Heart left ventricle (tissue), 13 donors: ENCODE measurements at regions not wholly inside any gene's neighbourhood (a gene's known extent, or its start where the extent isn't known, plus 50 kb on each side); places are given as distances from the start of the nearest gene placed in this dataset.

Experiments used
- POLR2A ChIP-seq, 2 donors: fragments of 450-650 bp; IDR thresholded peaks; one replicate each; pipeline ENCODE4 v1.6.1; 2017; ENCODE audit warnings: antibody characterized with exemption in 2 of 2, mild to moderate bottlenecking in 2 of 2, moderate library complexity in 2 of 2
- TF ChIP-seq, protein P1 (sequence below), 12 donors: fragments of 200-600 bp; sonication (generic) in 4 of 12; IDR thresholded peaks; one replicate each; pipeline versions ENCODE4 v1.5.0 to v1.8.0; 2018 to 2022; ENCODE audit warnings: antibody characterized with exemption in 12 of 12, mild to moderate bottlenecking in 5 of 12
- donor health status: ischemic (EF 13 %, LVEDD 7.1; RV severe dilation, severe dysfunction).
- donor health status: DM: no; HTN: yes; CAD: no.
- donor health status: DM: no; HTN: no; CAD: no.
- donor health status: ischemic (EF 25% LVEDD 6.9; RV normal size, moderate dysfunction).
- donor health status: ischemic (EF 25% LVEDD 5.7; RV mildly dilated, moderate dysfunction).
- donor health status: ischemic (EF 35%, LVEDD 5.7; RV mildly dilated, moderate dysfunction).
- donor health status: nonischemic (EF 11% LVEDD 7.7; RV severe dilation, severe dysfunction).
- donor health status: DM: yes; HTN: yes; CAD: no.
- donor health status: PGD.
- donor health status: ischemic (EF 29% LVEDD 5.4; RV normal size, mild dysfunction).
- donor health status: nonischemic (EF 23%, LVEDD 6.1; RV moderate dilation, normal function).

DNA sequence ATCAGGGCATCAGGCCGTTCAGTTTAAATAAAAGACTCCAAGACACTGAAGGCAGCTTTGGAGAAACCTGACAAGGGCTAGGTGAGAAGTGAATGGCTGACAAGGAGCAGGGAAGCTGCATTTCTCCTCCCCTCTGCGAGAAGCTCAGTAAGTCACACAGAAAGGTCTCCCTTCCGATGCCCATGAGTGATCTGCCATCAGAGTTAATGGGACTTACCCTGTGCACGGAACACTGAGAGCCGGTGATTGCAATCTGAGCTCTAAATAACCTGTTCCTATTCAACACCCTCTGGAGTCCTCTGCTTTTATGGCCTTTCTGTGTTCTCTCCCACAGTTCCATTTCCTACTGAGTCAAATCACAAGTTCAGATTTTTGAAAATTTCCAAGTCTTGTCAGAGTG is 322.2 kb upstream of the MYT1L start:
- TF ChIP-seq POLR2A (IDR thresholded peaks at IDR 0.05): no peak
- TF ChIP-seq, protein P1, sequence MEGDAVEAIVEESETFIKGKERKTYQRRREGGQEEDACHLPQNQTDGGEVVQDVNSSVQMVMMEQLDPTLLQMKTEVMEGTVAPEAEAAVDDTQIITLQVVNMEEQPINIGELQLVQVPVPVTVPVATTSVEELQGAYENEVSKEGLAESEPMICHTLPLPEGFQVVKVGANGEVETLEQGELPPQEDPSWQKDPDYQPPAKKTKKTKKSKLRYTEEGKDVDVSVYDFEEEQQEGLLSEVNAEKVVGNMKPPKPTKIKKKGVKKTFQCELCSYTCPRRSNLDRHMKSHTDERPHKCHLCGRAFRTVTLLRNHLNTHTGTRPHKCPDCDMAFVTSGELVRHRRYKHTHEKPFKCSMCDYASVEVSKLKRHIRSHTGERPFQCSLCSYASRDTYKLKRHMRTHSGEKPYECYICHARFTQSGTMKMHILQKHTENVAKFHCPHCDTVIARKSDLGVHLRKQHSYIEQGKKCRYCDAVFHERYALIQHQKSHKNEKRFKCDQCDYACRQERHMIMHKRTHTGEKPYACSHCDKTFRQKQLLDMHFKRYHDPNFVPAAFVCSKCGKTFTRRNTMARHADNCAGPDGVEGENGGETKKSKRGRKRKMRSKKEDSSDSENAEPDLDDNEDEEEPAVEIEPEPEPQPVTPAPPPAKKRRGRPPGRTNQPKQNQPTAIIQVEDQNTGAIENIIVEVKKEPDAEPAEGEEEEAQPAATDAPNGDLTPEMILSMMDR (IDR thresholded peaks at IDR 0.05): no peak
